M059J (cell line): ENCODE measurements at regions not wholly inside any gene's neighbourhood (a gene's known extent, or its start where the extent isn't known, plus 50 kb on each side); places are given as distances from the start of the nearest gene placed in this dataset.
A peak's percentile ranks its signal among the peaks of the same experiment; 100 is the strongest.
"Not testable (repeated sequence)": the region's sequence is repeated elsewhere in the genome, so short reads cannot be mapped to it uniquely, and the experiment has no call there.

Source experiments
- DNase-seq: peaks from one replicate; pipeline ENCODE4 v3.0.0-alpha.2; 2012; ENCODE audit warnings: low read depth

GRCh38 chr3:159654183-159655134 is 334.2 kb upstream of the IL12A start:
- DNase-seq, result peak; percentile 50

GRCh38 chr3:159655202-159655601 is 333.4 kb upstream of the IL12A start:
- no peak for DNase-seq

GRCh38 chr3:159657176-159657575 is 331.5 kb upstream of the IL12A start:
- no peak for DNase-seq

GRCh38 chr3:159657629-159658028 is 331.0 kb upstream of the IL12A start:
- DNase-seq, result no peak

GRCh38 chr3:159660326-159660725 is 328.3 kb upstream of the IL12A start:
- DNase-seq, result no peak

- DNase-seq, result no peak
Observed at GRCh38 chr3:159660901-159661300, 327.7 kb upstream of the IL12A start.

GRCh38 chr3:159662549-159662948 is 326.1 kb upstream of the IL12A start:
- DNase-seq, result no peak

- peak; percentile 84 for DNase-seq
Observed at GRCh38 chr3:159664006-159664405, 324.6 kb upstream of the IL12A start.

GRCh38 chr3:159664653-159665052 is 324.0 kb upstream of the IL12A start:
- no peak for DNase-seq

- peak; percentile 70 for DNase-seq
Observed at GRCh38 chr3:159667261-159667660, 321.4 kb upstream of the IL12A start.

- no peak for DNase-seq
Observed at GRCh38 chr3:159668461-159668860, 320.2 kb upstream of the IL12A start.

- DNase-seq, result peak; percentile 62
Observed at GRCh38 chr3:159668990-159669476, 319.6 kb upstream of the IL12A start.

GRCh38 chr3:159669766-159670165 is 318.9 kb upstream of the IL12A start:
- DNase-seq, result no peak

GRCh38 chr3:159672728-159673688 is 315.6 kb upstream of the IL12A start:
- DNase-seq, result no peak

GRCh38 chr3:159674583-159674982 is 314.1 kb upstream of the IL12A start:
- DNase-seq, result no peak

GRCh38 chr3:159675285-159675684 is 313.4 kb upstream of the IL12A start:
- no peak for DNase-seq

GRCh38 chr3:159679900-159680299 is 308.7 kb upstream of the IL12A start:
- no peak for DNase-seq

GRCh38 chr3:159681717-159682116 is 306.9 kb upstream of the IL12A start:
- DNase-seq, result not testable (repeated sequence)

GRCh38 chr3:159685801-159686200 is 302.8 kb upstream of the IL12A start:
- no peak for DNase-seq

- no peak for DNase-seq
Observed at GRCh38 chr3:159693226-159693625, 295.4 kb upstream of the IL12A start.

- DNase-seq, result peak; percentile 95
Observed at GRCh38 chr3:159711560-159712333, 276.9 kb upstream of the IL12A start.
